Tibial artery (tissue), 4 donors: ENCODE measurements at regions not wholly inside any gene's neighbourhood (a gene's known extent, or its start where the extent isn't known, plus 50 kb on each side); places are given as distances from the start of the nearest gene placed in this dataset.

Experiments used
- DNase-seq, 2 donors: peaks; one replicate each; pipeline ENCODE4 v3.0.0-alpha.2; 2019
- H3K27ac ChIP-seq, 2 donors: fragments of 200-600 bp; sonication (generic) in 1 of 2; 1 replicate in 1 of 2; 2 replicates in 1 of 2; pipeline ENCODE4 v1.5.1; 2018 to 2019; ENCODE audit warnings: mild to moderate bottlenecking in 1 of 2
- H3K27me3 ChIP-seq, 2 donors: fragments of 200-600 bp; sonication (generic) in 1 of 2; one replicate each; pipeline versions ENCODE4 v1.5.1 to v1.6.0; 2016 to 2019
- H3K36me3 ChIP-seq, 3 donors: fragments of 200-600 bp; sonication (generic) in 2 of 3; one replicate each; pipeline ENCODE4 v1.5.1; 2016 to 2019; ENCODE audit warnings: mild to moderate bottlenecking in 2 of 3
- H3K4me1 ChIP-seq, 4 donors: fragments of 200-600 bp; sonication (generic) in 2 of 4; 1 replicate in 3 of 4; 2 replicates in 1 of 4; pipeline ENCODE4 v1.5.1; 2016 to 2019
- H3K4me3 ChIP-seq, 2 donors: fragments of 200-600 bp; sonication (generic) in 1 of 2; 1 replicate in 1 of 2; 2 replicates in 1 of 2; pipeline ENCODE4 v1.5.1; 2018 to 2019; ENCODE audit warnings: mild to moderate bottlenecking in 2 of 2
- H3K9me3 ChIP-seq, 3 donors: fragments of 200-600 bp; sonication (generic) in 1 of 3; one replicate each; pipeline ENCODE4 v1.5.1; 2016 to 2019
- intact Hi-C: fragments of 100-400 bp; cut with DNase I; formaldehyde crosslinking; loops from one replicate; pipeline ENCODE4 v1.15.0; 2023; ENCODE audit warnings: low total_unique reads
- TF ChIP-seq, protein P1 (sequence below), 2 experiments: fragments of 200-600 bp in 1 of 2; fragments of 450-650 bp in 1 of 2; IDR thresholded peaks; one replicate each; pipeline ENCODE4 v1.5.1; 2017 to 2019; ENCODE audit warnings: antibody characterized with exemption in 2 of 2, mild to moderate bottlenecking in 1 of 2, moderate library complexity in 1 of 2

DNA sequence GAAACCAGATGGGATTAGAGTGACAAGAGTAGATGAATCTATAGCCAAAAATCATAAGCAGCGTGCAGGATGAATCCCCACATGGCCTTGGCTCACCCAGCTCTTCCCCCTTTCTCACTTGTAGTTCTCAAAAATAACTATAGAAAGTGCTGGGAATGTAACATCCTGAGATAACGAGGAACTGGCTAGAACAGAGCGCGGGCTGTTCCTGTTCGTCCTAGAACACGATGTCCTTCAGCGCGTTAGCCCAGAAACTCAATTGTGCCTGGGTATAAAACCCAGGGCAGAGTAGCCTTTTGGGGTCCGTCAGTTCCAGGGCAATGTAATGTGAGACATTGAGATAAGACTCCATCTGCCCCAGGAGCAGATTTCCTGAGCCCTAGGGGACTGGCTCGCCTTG lies 326.2 kb downstream of the TSHZ3 start:
- no peaks in the 10 kb centered on the region for H3K4me1 ChIP-seq
- TF ChIP-seq, protein P1, sequence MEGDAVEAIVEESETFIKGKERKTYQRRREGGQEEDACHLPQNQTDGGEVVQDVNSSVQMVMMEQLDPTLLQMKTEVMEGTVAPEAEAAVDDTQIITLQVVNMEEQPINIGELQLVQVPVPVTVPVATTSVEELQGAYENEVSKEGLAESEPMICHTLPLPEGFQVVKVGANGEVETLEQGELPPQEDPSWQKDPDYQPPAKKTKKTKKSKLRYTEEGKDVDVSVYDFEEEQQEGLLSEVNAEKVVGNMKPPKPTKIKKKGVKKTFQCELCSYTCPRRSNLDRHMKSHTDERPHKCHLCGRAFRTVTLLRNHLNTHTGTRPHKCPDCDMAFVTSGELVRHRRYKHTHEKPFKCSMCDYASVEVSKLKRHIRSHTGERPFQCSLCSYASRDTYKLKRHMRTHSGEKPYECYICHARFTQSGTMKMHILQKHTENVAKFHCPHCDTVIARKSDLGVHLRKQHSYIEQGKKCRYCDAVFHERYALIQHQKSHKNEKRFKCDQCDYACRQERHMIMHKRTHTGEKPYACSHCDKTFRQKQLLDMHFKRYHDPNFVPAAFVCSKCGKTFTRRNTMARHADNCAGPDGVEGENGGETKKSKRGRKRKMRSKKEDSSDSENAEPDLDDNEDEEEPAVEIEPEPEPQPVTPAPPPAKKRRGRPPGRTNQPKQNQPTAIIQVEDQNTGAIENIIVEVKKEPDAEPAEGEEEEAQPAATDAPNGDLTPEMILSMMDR (IDR thresholded peaks at IDR 0.05), result no peak
- intact Hi-C loops, result no loop called here

DNA sequence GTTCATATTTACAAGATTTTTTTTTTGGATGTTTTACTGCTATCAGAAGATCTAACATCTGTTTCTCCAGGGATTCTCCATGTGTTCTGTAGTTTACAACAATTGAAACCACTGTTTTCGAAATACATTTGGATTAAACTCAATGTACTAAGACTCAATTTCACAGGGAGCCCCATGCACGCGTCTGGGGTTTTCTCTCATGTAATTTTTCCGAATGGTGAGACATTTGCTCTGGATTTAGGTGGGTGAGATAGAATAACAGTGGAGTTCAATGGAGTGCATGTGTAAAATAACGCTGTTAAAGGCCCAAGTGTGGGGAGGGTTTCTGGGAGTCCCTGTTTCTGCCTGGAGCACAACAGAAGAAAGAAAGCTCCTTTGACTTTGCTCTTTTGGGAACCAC lies 330.3 kb downstream of the TSHZ3 start:
- Histone ChIP-seq H3K27ac (no peak overlapping the region), H3K27me3 (no peaks in the 10 kb centered on the region), H3K4me3 (no peak overlapping the region), H3K9me3 (no peaks in the 10 kb centered on the region), H3K36me3 (no peaks in the 10 kb centered on the region), H3K4me1 (no peaks in the 10 kb centered on the region)
- TF ChIP-seq, protein P1 (IDR thresholded peaks at IDR 0.05), result no peak
- intact Hi-C loops, result no loop called here
- no peak for DNase-seq

More for the DNA sequence above, 326.2 kb downstream of the TSHZ3 start:
- H3K4me3 ChIP-seq, result no peak overlapping the region
- H3K9me3 ChIP-seq, result no peaks in the 10 kb centered on the region
- no peak overlapping the region for H3K27ac ChIP-seq
- H3K36me3 ChIP-seq, result no peaks in the 10 kb centered on the region
- DNase-seq, result no peak
- H3K27me3 ChIP-seq, result no peaks in the 10 kb centered on the region

GRCh38 chr19:31015778-31016177 lies 333.5 kb downstream of the TSHZ3 start:
- intact Hi-C loops, result no loop called here

GRCh38 chr19:31014668-31015067 lies 334.6 kb downstream of the TSHZ3 start:
- H3K9me3 ChIP-seq, result no peaks in the 10 kb centered on the region
- no peak overlapping the region for H3K27ac ChIP-seq
- no peaks in the 10 kb centered on the region for H3K4me1 ChIP-seq
- H3K4me3 ChIP-seq, result no peak overlapping the region
- TF ChIP-seq, protein P1 (IDR thresholded peaks at IDR 0.05), result no peak
- H3K27me3 ChIP-seq, result no peaks in the 10 kb centered on the region
- no peaks in the 10 kb centered on the region for H3K36me3 ChIP-seq
- DNase-seq, result no peak
- intact Hi-C loops, result no loop called here

More at GRCh38 chr19:31015778-31016177, 333.5 kb downstream of the TSHZ3 start:
- Histone ChIP-seq H3K27me3 (no peaks in the 10 kb centered on the region), H3K9me3 (no peaks in the 10 kb centered on the region), H3K4me3 (no peak overlapping the region), H3K4me1 (no peaks in the 10 kb centered on the region), H3K36me3 (no peaks in the 10 kb centered on the region), H3K27ac (no peak overlapping the region)
- TF ChIP-seq, protein P1 (IDR thresholded peaks at IDR 0.05), result no peak
- no peak for DNase-seq

DNA sequence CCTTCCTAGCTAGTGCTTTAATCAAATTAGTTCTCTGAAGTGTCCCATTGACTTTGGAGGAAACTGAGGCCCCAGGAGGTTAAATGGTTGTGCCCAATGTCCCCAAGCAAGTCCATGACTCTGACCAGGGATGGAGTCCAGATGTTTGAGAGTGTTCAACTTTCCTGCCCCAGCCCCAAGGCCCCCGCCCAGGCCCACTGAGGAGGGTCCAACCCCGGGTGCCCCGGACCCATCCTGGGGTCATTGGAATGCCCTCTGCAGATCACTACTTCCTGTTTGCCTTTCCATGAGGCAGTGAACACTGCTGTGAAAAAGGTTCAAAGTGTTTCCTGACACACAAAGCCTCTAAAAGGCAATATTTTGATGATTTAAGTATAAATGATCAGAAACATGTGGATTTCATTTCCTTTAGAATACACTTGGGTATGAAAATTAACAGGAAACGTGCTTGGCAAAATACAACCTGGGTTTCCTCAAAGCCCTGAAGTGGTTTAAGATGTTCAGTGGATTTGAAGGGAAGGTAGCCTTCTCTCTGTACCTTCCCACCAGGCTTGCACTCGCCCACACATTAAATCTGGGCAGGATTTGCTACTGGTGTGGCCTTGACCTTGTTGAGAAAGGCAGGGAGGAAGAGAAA lies 335.7 kb downstream of the TSHZ3 start:
- TF ChIP-seq, protein P1 (IDR thresholded peaks at IDR 0.05), result no peak
- intact Hi-C loops, result no loop called here
- Histone ChIP-seq H3K36me3 (no peaks in the 10 kb centered on the region), H3K4me3 (no peak overlapping the region), H3K4me1 (no peaks in the 10 kb centered on the region), H3K27me3 (no peaks in the 10 kb centered on the region), H3K9me3 (no peaks in the 10 kb centered on the region), H3K27ac (no peak overlapping the region)
- no peak for DNase-seq
